SK-N-MC (cell line): ENCODE measurements at regions not wholly inside any gene's neighbourhood (a gene's known extent, or its start where the extent isn't known, plus 50 kb on each side); places are given as distances from the start of the nearest gene placed in this dataset.

Experiments used
- EZH2 ChIP-seq: fragments of 200-600 bp; sonication (generic); IDR thresholded peaks from one replicate; pipeline ENCODE4 v1.6.1; 2017; ENCODE audit warnings: antibody characterized with exemption
- POLR2AphosphoS5 ChIP-seq: IDR thresholded peaks from 2 replicates; pipeline ENCODE4 v1.6.1; 2012; ENCODE audit warnings: mild to moderate bottlenecking, low read depth, low read length, borderline replicate concordance

GRCh38 chr5:96062836-96063235 is 101.2 kb upstream of the ELL2 start:
- no peak for TF ChIP-seq EZH2
- TF ChIP-seq POLR2AphosphoS5: no peak
